Mammary epithelial cell (primary cell): ENCODE measurements at regions not wholly inside any gene's neighbourhood (a gene's known extent, or its start where the extent isn't known, plus 50 kb on each side); places are given as distances from the start of the nearest gene placed in this dataset.

Experiments used
- CTCF ChIP-seq, 2 donors: IDR thresholded peaks in 1 of 2; conservative IDR thresholded peaks in 1 of 2; 2 replicates each; pipeline ENCODE4 v1.5.1; 2011 to 2012; ENCODE audit warnings: inconsistent platforms in 2 of 2, low read length in 2 of 2, mild to moderate bottlenecking in 2 of 2, control low read depth in 1 of 2, low read depth in 1 of 2; ENCODE audit not compliant: insufficient read depth in 1 of 2; ENCODE audit errors: extremely low read depth in 1 of 2
- EZH2 ChIP-seq: IDR thresholded peaks from 2 replicates; pipeline ENCODE4 v1.6.1; 2012; ENCODE audit warnings: low read length, inconsistent platforms, borderline replicate concordance

DNA sequence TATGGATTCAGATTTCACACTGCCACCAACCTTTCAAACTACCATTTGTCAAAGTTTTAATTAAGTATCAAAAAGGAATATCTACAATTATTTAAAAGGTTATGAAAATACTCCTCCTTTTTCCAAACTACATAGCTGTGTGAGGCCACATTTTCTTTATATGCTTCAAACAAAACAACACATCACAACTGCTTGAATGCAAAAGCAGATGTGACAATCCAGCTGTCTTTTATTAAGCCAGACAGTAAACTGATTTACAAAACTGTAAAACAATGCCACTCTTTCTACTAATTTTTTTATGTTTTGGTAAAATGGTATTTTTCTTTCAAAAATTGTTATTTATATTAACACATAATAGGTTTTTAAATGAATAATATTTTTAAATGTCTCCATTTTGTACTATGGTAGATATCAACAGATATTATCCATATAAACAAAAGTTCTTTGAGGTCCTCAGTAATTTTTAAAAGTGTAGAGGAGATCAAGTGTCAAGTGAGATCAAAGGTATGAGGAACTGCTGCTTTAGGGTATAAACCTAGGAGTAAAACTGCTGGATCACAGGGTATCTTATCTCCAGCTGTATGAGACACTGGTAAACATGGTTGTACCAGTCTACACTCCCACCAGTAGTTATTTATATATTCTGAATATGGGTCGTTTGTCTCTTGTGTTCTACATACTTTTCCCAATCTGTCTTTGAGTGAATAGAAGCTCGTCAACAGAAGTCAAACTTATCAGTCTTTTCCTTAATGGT lies 68.8 kb upstream of the SERTAD2 start:
- no peak for TF ChIP-seq CTCF (conservative IDR thresholded peaks at IDR 0.05 in 1 of 2, IDR thresholded peaks at IDR 0.05 in 1 of 2; ENCODE audit: extremely low read depth in 1 of 2, insufficient read depth in 1 of 2, low read depth in 1 of 2, low read length in 2 of 2)
- TF ChIP-seq EZH2, result no peak
